ENCODE measurements at regions not wholly inside any gene's neighbourhood (a gene's known extent, or its start where the extent isn't known, plus 50 kb on each side); places are given as distances from the start of the nearest gene placed in this dataset.

GRCh38 chr3:177351206-177351605 is 153.9 kb upstream of the TBL1XR1 start:
- no peak for TF ChIP-seq POLR2A (IDR thresholded peaks at IDR 0.05)
- no peak for TF ChIP-seq CTCF (IDR thresholded peaks at IDR 0.05 in 4 of 5, conservative IDR thresholded peaks at IDR 0.05 in 1 of 5)
